ENCODE measurements at regions not wholly inside any gene's neighbourhood (a gene's known extent, or its start where the extent isn't known, plus 50 kb on each side); places are given as distances from the start of the nearest gene placed in this dataset.

DNA sequence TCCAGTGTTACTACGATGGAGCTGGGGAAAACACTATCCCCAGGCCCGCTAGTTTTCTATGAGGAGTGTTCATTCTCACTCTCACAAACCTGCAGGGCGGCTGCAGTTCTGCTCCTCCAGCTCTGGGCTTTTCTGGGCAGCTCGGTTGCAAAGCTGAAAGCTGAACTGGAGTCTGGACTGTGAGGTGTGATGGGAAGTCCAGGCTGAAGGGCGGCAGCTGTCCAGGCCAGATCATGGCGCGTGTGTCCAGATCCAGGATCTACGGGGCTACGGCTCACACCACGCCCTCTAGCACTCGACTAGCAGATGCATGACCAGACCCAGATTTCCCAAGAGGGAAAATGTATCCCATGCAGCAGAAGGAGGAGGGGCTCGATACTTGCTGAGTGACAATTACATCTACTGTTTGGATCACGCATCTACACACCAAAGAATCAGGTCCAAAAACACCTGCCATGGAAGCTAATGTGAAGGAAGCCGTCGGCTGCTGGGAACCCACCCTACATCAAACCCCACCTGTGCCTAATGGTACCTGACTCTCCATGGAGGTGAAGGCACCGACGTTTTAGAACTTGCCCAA lies 555.0 kb downstream of the BRD1 start:
- TF ChIP-seq CTCF (tag by site-specific recombination; IDR thresholded peaks at IDR 0.05) (no peak), ZNF239 (tag by site-specific recombination; IDR thresholded peaks at IDR 0.05) (no peak)
